H1 (cell line): ENCODE measurements at regions not wholly inside any gene's neighbourhood (a gene's known extent, or its start where the extent isn't known, plus 50 kb on each side); places are given as distances from the start of the nearest gene placed in this dataset.

Experiments used
- CEBPB ChIP-seq: IDR thresholded peaks from 2 replicates; pipeline ENCODE4 v1.6.1; 2012; ENCODE audit warnings: low read depth, low read length
- CHD2 ChIP-seq: IDR thresholded peaks from 2 replicates; pipeline ENCODE4 v1.6.1; 2012; ENCODE audit warnings: low read length, improper control_type of control experiment
- SP1 ChIP-seq: IDR thresholded peaks from 2 replicates; pipeline ENCODE4 v1.6.1; 2011; ENCODE audit warnings: low read depth, low read length
- TF ChIP-seq, protein P1 (sequence below): IDR thresholded peaks from 2 replicates; pipeline ENCODE4 v1.6.1; 2011; ENCODE audit warnings: low read depth, mild to moderate bottlenecking, low read length; ENCODE audit not compliant: insufficient read depth

DNA sequence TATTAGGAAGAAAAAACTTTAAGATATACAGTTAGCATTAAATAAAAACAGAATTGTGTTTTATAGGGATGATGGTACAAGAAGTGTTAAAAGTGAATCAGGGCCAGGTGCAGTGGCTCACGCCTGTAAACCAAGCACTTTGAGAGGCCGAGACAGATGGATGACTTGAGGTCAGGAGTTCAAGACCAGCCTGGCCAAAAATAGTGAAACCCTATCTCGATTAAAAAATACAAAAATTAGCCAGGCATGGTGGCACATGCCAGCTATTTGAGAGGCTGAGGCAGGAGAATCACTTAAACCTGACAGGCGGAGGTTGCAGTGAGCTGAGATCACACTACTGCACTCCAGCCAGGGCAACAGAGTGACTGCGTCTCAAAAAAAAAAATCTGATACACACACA is 282.9 kb upstream of the ATP10B start:
- TF ChIP-seq, protein P1, sequence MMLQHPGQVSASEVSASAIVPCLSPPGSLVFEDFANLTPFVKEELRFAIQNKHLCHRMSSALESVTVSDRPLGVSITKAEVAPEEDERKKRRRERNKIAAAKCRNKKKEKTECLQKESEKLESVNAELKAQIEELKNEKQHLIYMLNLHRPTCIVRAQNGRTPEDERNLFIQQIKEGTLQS: no peak
- TF ChIP-seq SP1: no peak
- no peak for TF ChIP-seq CEBPB
- no peak for TF ChIP-seq CHD2
